ENCODE measurements at regions not wholly inside any gene's neighbourhood (a gene's known extent, or its start where the extent isn't known, plus 50 kb on each side); places are given as distances from the start of the nearest gene placed in this dataset.

GRCh38 chr2:19750136-19750535, 151.6 kb downstream of the TTC32 start:
- TF ChIP-seq POLR2A (IDR thresholded peaks at IDR 0.05) (no peak), CTCF (IDR thresholded peaks at IDR 0.05) (no peak), EP300 (IDR thresholded peaks at IDR 0.05) (no peak)

Data from upper lobe of left lung (tissue), 4 donors.